ENCODE measurements at regions not wholly inside any gene's neighbourhood (a gene's known extent, or its start where the extent isn't known, plus 50 kb on each side); places are given as distances from the start of the nearest gene placed in this dataset.

DNA sequence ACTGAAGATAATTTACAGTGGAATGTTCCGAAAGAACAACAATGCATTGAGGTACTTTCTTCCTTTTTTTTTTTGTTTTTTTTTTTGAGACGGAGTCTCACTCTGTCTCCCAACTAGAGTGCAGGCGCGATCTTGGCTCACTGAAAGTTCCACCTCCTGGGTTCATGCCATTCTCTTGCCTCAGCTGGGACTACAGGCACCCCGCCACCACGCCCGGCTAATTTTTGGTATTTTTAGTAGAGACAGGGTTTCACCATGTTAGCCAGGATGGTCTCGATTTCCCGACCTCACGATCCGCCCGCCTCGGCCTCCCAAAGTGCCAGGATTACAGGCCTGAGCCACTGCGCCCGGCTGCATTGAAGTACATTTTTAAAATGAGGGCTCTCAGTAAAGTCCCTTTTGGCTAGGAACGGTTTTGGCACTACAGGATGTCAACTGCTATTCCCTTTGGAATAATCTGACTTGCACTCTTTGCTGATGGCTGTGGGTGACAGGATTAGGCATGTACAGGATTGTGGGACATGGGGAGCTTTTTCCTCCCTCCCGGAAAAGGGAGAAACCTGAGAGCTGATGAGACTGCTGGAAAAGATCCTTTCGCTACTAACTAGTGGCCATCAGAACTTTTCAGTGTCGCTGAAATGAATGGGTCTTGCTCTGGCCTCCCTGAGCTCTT, 56.9 kb upstream of the EDEM3 start:
- TF ChIP-seq ZNF560 (tag by site-specific recombination; IDR thresholded peaks at IDR 0.05; ENCODE audit: borderline replicate concordance): no peak
- TF ChIP-seq, protein P1, sequence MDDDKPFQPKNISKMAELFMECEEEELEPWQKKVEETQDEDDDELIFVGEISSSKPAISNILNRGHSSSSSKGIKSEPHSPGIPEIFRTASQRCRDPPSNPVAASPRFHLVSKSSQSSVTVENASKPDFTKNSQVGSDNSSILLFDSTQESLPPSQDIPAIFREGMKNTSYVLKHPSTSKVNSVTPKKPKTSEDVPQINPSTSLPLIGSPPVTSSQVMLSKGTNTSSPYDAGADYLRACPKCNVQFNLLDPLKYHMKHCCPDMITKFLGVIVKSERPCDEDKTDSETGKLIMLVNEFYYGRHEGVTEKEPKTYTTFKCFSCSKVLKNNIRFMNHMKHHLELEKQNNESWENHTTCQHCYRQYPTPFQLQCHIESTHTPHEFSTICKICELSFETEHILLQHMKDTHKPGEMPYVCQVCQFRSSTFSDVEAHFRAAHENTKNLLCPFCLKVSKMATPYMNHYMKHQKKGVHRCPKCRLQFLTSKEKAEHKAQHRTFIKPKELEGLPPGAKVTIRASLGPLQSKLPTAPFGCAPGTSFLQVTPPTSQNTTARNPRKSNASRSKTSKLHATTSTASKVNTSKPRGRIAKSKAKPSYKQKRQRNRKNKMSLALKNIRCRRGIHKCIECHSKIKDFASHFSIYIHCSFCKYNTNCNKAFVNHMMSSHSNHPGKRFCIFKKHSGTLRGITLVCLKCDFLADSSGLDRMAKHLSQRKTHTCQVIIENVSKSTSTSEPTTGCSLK (tag by site-specific recombination; IDR thresholded peaks at IDR 0.05): no peak
- no peaks in the 10 kb centered on the region for H3K36me3 ChIP-seq (ENCODE audit: control insufficient read depth in 2 of 2, insufficient read depth in 1 of 2, low read length in 2 of 2)
- ChIA-PET CTCF (interaction anchor here (0.8 to 1.5 kb wide), 6 partner anchors 10 to 358 kb away, joined by 3 to 8 read pairs (median 4); no protein-coding TSS in a partner anchor), POLR2A (no interaction called here)
- no peak overlapping the region for H3K4me3 ChIP-seq (ENCODE audit: low read depth, low read length)
- no peak overlapping the region for H3K27ac ChIP-seq (ENCODE audit: extremely low read depth, low read depth, low read length)
- H3K4me1 ChIP-seq (ENCODE audit: control insufficient read depth, insufficient read depth, low read length): no peaks in the 10 kb centered on the region
- H3K9me3 ChIP-seq (ENCODE audit: control insufficient read depth, insufficient read depth, low read depth, low read length): no peaks in the 10 kb centered on the region

DNA sequence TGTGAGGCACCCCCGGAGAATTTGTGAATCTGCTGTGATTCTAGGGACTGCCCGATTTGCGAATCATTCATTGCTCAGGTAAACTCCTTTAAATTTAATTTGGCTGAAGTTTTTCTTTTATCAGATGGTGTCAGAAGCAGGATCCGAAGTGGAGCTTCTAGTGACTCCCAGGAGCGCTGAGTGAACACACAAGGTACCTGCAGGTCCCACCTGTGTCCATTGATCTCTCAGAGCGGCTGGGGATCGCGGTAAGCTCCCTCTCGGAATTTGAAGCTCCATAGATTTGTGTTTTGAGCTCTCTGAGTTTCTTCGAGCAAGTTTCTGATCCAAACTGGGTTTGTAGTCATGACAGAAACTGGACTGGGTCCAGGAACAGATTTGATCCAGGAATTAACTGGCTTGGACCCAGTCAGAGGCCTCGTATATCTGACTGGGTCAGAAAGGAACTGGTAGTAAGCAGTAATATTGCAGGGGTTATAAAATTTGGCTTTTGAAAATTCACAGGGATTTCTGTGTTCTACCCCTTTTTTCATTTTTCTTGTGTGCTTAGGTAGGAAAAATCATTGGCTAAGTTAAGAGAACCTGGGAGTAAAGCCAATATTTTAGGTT, 56.2 kb upstream of the EDEM3 start:
- POLR2A ChIA-PET: no interaction called here

DNA sequence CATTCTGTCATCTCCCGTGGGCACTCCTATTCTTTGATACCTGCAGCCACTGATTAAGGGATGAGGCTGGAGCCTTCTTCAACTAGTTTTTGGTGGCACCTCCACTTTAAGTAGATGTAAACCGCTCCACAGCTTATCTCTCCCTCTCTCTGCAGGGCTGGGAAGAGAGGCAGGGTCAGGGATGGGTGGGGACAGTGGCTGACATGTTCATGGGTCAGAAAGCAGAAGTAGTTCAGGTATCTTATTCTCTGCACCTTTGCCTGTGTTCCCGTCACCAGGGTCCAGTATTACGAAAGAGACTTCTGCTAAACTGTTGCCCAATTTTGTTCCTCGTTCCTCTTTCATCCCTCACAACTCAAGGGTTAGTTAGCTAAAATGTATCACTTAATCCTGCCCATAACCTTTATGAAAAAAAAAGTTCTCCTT, 51.7 kb upstream of the EDEM3 start:
- Histone ChIP-seq H3K36me3 (ENCODE audit: control insufficient read depth in 2 of 2, insufficient read depth in 1 of 2, low read length in 2 of 2) (no peaks in the 10 kb centered on the region), H3K4me1 (ENCODE audit: control insufficient read depth, insufficient read depth, low read length) (no peaks in the 10 kb centered on the region), H3K4me3 (ENCODE audit: low read depth, low read length) (no peak overlapping the region), H3K27ac (ENCODE audit: extremely low read depth, low read depth, low read length) (no peak overlapping the region), H3K9me3 (ENCODE audit: control insufficient read depth, insufficient read depth, low read depth, low read length) (no peaks in the 10 kb centered on the region)
- CTCF ChIA-PET: interaction anchor here (0.6 to 6.1 kb wide), 19 partner anchors 8 to 1518 kb away, joined by 3 to 123 read pairs (median 7); no protein-coding TSS in a partner anchor
- POLR2A ChIA-PET: interaction anchor here (1.2 kb wide), 1 partner anchor 364 kb away, joined by 4 read pairs; no protein-coding TSS in a partner anchor
- TF ChIP-seq ZNF10 (tag by site-specific recombination; IDR thresholded peaks at IDR 0.05) (peak; percentile 14; the same call in 1 of the 2 replicates), ZNF394 (tag by site-specific recombination; IDR thresholded peaks at IDR 0.05; ENCODE audit: borderline replicate concordance) (no peak)

More for the DNA sequence above, 56.2 kb upstream of the EDEM3 start:
- H3K4me1 ChIP-seq (ENCODE audit: control insufficient read depth, insufficient read depth, low read length): no peaks in the 10 kb centered on the region
- no peak overlapping the region for H3K27ac ChIP-seq (ENCODE audit: extremely low read depth, low read depth, low read length)
- H3K9me3 ChIP-seq (ENCODE audit: control insufficient read depth, insufficient read depth, low read depth, low read length): no peaks in the 10 kb centered on the region
- H3K36me3 ChIP-seq (ENCODE audit: control insufficient read depth in 2 of 2, insufficient read depth in 1 of 2, low read length in 2 of 2): no peaks in the 10 kb centered on the region
- no peak overlapping the region for H3K4me3 ChIP-seq (ENCODE audit: low read depth, low read length)
- CTCF ChIA-PET: interaction anchor here (1.0 to 6.1 kb wide), 3 partner anchors 171 to 359 kb away, joined by 3 to 63 read pairs (median 4); no protein-coding TSS in a partner anchor
- TF ChIP-seq ZNF112 (tag by site-specific recombination; IDR thresholded peaks at IDR 0.05): no peak
- no peak for TF ChIP-seq ZNF16 (tag by site-specific recombination; IDR thresholded peaks at IDR 0.05; ENCODE audit: low read depth)
- no peak for TF ChIP-seq ZNF571 (tag by site-specific recombination; IDR thresholded peaks at IDR 0.05)
- no peak for TF ChIP-seq ZNF350 (tag by site-specific recombination; IDR thresholded peaks at IDR 0.05)
- no peak for TF ChIP-seq PRDM1 (tag by site-specific recombination; IDR thresholded peaks at IDR 0.05)
- TF ChIP-seq ZNF629 (tag by site-specific recombination; IDR thresholded peaks at IDR 0.05): no peak
- TF ChIP-seq ZBTB7A (tag by site-specific recombination; IDR thresholded peaks at IDR 0.05; ENCODE audit: low read depth): no peak
- no peak for TF ChIP-seq ZNF19 (tag by site-specific recombination; IDR thresholded peaks at IDR 0.05; ENCODE audit: low read depth)
- TF ChIP-seq SP7 (tag by site-specific recombination; IDR thresholded peaks at IDR 0.05): no peak
- no peak for TF ChIP-seq KLF10 (tag by site-specific recombination; IDR thresholded peaks at IDR 0.05)
- TF ChIP-seq ZNF24 (tag by site-specific recombination; IDR thresholded peaks at IDR 0.05): no peak
- no peak for TF ChIP-seq ZNF792 (tag by site-specific recombination; IDR thresholded peaks at IDR 0.05)
- no peak for TF ChIP-seq ZNF223 (tag by site-specific recombination; IDR thresholded peaks at IDR 0.05)
- TF ChIP-seq SALL2 (tag by site-specific recombination; IDR thresholded peaks at IDR 0.05; ENCODE audit: borderline replicate concordance): no peak
